ENCODE measurements at regions not wholly inside any gene's neighbourhood (a gene's known extent, or its start where the extent isn't known, plus 50 kb on each side); places are given as distances from the start of the nearest gene placed in this dataset.
"Not testable (repeated sequence)": the region's sequence is repeated elsewhere in the genome, so short reads cannot be mapped to it uniquely, and the experiment has no call there.

DNA sequence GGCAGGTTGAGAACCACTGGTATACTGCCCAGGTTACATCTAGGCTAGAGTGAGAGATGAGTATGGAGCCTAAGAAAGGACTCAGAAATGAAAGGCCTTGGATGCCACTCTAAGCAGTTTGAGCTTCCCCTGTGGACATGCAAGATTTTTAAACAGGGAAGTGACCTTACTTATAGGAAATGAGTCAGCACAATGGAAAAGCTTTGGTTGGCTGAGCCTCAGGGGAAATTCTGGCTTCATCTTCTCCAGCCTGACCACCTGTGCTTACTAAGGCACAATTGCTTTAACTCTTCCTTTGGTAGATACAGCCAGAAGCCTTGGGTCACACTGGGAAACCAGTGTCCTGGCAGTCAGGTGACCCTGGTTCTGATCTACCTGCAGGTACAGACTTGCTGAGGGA lies 380.2 kb upstream of the ZNF462 start:
- Histone ChIP-seq H3K4me3 (no peak overlapping the region), H3K36me3 (no peaks in the 10 kb centered on the region), H3K27me3 (no peaks in the 10 kb centered on the region), H3K4me1 (peaks cover 0 to 13% (median 0%) of the 10 kb centered on the region in 4 donors), H3K9me3 (no peaks in the 10 kb centered on the region), H3K27ac (no peak overlapping the region)
- TF ChIP-seq POLR2A (IDR thresholded peaks at IDR 0.05) = no peak
- no peak for TF ChIP-seq EP300 (IDR thresholded peaks at IDR 0.05)
- TF ChIP-seq, protein P1, sequence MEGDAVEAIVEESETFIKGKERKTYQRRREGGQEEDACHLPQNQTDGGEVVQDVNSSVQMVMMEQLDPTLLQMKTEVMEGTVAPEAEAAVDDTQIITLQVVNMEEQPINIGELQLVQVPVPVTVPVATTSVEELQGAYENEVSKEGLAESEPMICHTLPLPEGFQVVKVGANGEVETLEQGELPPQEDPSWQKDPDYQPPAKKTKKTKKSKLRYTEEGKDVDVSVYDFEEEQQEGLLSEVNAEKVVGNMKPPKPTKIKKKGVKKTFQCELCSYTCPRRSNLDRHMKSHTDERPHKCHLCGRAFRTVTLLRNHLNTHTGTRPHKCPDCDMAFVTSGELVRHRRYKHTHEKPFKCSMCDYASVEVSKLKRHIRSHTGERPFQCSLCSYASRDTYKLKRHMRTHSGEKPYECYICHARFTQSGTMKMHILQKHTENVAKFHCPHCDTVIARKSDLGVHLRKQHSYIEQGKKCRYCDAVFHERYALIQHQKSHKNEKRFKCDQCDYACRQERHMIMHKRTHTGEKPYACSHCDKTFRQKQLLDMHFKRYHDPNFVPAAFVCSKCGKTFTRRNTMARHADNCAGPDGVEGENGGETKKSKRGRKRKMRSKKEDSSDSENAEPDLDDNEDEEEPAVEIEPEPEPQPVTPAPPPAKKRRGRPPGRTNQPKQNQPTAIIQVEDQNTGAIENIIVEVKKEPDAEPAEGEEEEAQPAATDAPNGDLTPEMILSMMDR (IDR thresholded peaks at IDR 0.05) = no peak
- DNase-seq (ENCODE audit: low spot score in 2 of 2) = no peak

DNA sequence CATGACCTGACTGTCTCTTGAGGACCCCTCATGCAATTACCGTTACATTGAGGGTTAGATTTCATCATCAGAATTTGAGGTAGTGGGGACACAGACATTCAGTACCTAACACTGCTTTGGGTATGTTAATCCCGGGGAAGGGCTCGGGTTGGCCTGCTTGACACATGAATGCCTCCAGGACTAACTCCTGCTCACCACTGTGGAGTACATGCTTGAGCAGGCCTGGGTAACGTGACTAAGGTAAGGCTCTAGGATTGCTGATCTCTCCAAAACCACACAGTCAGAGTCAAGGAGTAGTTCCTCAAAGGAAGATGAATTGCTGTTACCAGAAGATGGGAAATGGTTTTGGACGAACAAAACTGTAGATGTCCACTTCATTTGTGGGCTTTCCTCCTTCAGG lies 376.3 kb upstream of the ZNF462 start:
- no peak for TF ChIP-seq POLR2A (IDR thresholded peaks at IDR 0.05)
- Histone ChIP-seq H3K4me1 (peaks cover 0 to 3% (median 0%) of the 10 kb centered on the region in 4 donors), H3K27ac (no peak overlapping the region), H3K27me3 (no peaks in the 10 kb centered on the region), H3K36me3 (no peaks in the 10 kb centered on the region), H3K9me3 (no peaks in the 10 kb centered on the region), H3K4me3 (no peak overlapping the region)
- DNase-seq (ENCODE audit: low spot score in 2 of 2) = no peak
- 89 to 93% methylated on average over 5 of the region's 5 CpGs for WGBS, 2 donors

DNA sequence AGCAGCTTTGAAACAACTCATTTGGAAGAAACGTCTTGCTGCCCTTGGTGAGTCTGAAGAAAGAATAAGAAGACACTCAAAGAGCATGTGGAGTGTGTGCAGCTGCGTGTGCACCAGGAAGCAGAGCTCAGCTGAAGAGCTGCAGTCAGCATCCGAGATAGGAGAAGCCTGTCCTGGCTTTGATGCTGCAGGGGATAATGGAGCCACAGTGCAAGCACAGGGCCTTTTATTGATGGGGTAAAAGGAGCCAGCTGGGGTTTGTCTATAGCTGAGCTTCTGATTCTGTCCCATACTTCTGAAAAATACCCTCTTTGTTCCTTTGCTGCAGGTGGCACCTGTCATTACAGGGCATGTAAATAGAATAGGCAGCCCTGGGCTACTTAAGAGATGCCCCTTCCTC lies 375.7 kb upstream of the ZNF462 start:
- Histone ChIP-seq H3K27me3 (no peaks in the 10 kb centered on the region), H3K9me3 (no peaks in the 10 kb centered on the region), H3K36me3 (no peaks in the 10 kb centered on the region), H3K4me3 (no peak overlapping the region), H3K27ac (no peak overlapping the region), H3K4me1 (peaks cover 0 to 3% (median 0%) of the 10 kb centered on the region in 4 donors)
- TF ChIP-seq, protein P1 (IDR thresholded peaks at IDR 0.05) = no peak
- TF ChIP-seq POLR2A (IDR thresholded peaks at IDR 0.05) (no peak), EP300 (IDR thresholded peaks at IDR 0.05) (no peak)
- 44 to 62% methylated on average over 3 of the region's 3 CpGs for WGBS, 2 donors
- DNase-seq (ENCODE audit: low spot score in 2 of 2) = no peak

DNA sequence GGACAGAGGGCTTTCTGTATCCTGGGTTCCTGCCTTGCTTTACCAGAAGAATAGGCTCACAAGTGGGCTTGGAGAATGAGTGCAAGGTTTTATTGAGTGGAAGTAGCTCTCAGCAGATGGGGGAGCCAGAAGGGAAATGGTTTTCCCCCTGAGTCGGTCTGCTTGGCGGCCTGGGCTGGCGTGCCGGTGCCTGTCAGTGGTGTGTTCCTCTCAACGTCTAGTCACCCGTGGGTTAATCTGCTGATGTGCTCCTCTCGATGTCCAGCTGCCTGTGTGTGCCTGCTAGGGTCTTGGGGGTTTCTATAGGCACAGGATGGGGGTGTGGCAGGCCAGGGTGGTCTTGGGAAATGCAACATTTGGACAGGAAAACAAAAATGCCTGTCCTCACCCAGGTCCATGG lies 370.8 kb upstream of the ZNF462 start:
- not testable (repeated sequence) for H3K36me3 ChIP-seq; DNase-seq (ENCODE audit: low spot score in 2 of 2); H3K27me3 ChIP-seq; H3K4me1 ChIP-seq; H3K9me3 ChIP-seq; H3K4me3 ChIP-seq; H3K27ac ChIP-seq
- WGBS, 2 donors = 78 to 81% methylated on average over 7 of the region's 7 CpGs

DNA sequence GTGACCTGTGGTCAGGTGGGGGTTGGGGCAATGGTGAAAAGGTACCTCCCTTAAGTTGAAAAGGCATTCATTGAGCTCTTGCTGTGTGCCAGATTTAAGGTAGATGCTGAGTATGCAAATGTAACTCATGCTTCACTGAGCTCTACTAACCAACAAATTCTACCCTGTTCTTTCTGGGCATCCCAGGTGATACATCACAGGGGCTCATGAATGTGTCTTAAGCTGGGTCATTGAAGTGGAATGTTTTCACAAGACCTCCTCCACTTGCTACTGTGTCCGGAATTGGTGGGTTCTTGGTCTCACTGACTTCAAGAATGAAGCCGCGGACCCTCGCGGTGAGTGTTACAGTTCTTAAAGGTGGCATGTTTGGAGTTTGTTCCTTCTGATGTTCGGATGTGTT lies 362.8 kb upstream of the ZNF462 start:
- WGBS, 2 donors = 94 to 97% methylated on average over 6 of the region's 6 CpGs
- H3K27ac ChIP-seq = no peak overlapping the region
- TF ChIP-seq EP300 (IDR thresholded peaks at IDR 0.05) = no peak
- TF ChIP-seq POLR2A (IDR thresholded peaks at IDR 0.05) = no peak
- TF ChIP-seq, protein P1 (IDR thresholded peaks at IDR 0.05) = no peak
- H3K4me1 ChIP-seq = no peaks in the 10 kb centered on the region
- H3K36me3 ChIP-seq = no peaks in the 10 kb centered on the region
- H3K27me3 ChIP-seq = no peaks in the 10 kb centered on the region
- no peak for DNase-seq (ENCODE audit: low spot score in 2 of 2)
- H3K4me3 ChIP-seq = no peak overlapping the region
- H3K9me3 ChIP-seq = peaks cover 0 to 8% (median 0%) of the 10 kb centered on the region in 4 donors

DNA sequence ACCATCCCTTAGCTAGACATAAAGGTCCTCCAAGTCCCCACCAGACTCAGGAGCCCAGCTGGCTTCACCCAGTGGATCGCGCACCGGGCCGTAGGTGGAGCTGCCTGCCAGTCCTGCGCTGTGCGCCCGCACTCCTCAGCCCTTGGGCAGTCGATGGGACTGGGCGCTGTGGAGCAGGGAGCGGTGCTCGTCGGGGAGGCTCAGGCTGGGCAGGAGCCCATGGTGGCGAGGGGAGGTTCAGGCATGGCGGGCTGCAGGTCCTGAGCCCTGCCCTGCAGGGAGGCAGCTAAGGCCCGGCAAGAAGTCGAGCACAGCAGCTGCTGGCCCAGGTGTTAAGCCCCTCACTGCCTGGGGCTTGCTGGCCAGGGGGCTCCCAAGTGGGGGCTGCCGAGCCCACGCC lies 361.8 kb upstream of the ZNF462 start:
- not testable (repeated sequence) for H3K27me3 ChIP-seq; DNase-seq (ENCODE audit: low spot score in 2 of 2); H3K4me3 ChIP-seq; H3K9me3 ChIP-seq; H3K27ac ChIP-seq; H3K4me1 ChIP-seq; H3K36me3 ChIP-seq
- WGBS, 2 donors = 95 to 99% methylated on average over 13 to 18 of the region's 18 CpGs

DNA sequence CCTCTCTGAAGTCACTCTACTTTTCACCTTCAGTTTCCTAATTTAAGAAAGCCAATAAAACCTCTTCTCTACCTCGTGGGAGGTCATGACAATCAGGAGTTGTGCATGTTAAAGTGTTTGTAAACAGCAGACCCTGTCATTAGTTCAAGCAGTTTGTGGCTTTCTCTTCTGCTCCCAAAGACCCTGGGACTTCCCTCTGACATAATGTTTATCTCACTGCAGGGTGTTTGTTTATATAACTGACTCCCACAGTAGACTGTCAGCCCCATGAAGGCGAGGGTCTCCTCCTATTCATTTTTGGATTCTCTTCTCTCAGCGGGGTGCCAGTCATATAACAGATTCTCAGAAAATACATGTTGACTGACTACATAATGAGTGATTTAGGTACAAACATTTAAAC lies 360.0 kb upstream of the ZNF462 start:
- H3K27me3 ChIP-seq = no peaks in the 10 kb centered on the region
- H3K27ac ChIP-seq = no peak overlapping the region
- no peak overlapping the region for H3K4me3 ChIP-seq
- H3K4me1 ChIP-seq = no peaks in the 10 kb centered on the region
- peaks cover 0 to 8% (median 0%) of the 10 kb centered on the region in 4 donors for H3K9me3 ChIP-seq
- no peak for DNase-seq (ENCODE audit: low spot score in 2 of 2)
- 66 to 67% methylated on average over 3 of the region's 3 CpGs for WGBS, 2 donors
- TF ChIP-seq POLR2A (IDR thresholded peaks at IDR 0.05) = no peak
- TF ChIP-seq EP300 (IDR thresholded peaks at IDR 0.05) = no peak
- TF ChIP-seq, protein P1 (IDR thresholded peaks at IDR 0.05) = no peak
- no peaks in the 10 kb centered on the region for H3K36me3 ChIP-seq
